GM12872 (cell line): ENCODE measurements at regions not wholly inside any gene's neighbourhood (a gene's known extent, or its start where the extent isn't known, plus 50 kb on each side); places are given as distances from the start of the nearest gene placed in this dataset.

Experiments used
- TF ChIP-seq, protein P1 (sequence below): IDR thresholded peaks from 3 replicates; pipeline ENCODE4 v1.5.1; 2011; ENCODE audit warnings: low read depth, mild to moderate bottlenecking, low read length, moderate library complexity; ENCODE audit not compliant: insufficient read depth

DNA sequence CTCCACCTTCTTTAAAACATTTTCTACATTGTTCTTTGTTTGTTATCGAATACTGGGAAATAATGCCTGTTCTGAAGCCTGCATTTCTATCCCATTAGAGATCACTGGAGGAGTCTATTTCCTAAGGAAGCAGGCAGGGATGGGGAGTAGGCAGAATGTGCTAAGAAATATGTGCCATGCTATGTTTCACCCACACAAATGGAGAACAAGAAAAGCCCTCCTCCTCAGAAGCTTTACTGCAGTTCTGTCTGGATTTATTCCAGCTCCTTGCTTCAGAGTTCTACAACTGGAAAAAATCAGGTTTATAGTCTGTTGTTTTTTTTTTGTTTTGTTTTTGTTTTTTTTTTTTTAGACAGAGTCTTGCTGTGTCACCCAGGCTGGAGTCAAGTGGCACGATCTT is 825.1 kb downstream of the SLC4A3 start:
- TF ChIP-seq, protein P1, sequence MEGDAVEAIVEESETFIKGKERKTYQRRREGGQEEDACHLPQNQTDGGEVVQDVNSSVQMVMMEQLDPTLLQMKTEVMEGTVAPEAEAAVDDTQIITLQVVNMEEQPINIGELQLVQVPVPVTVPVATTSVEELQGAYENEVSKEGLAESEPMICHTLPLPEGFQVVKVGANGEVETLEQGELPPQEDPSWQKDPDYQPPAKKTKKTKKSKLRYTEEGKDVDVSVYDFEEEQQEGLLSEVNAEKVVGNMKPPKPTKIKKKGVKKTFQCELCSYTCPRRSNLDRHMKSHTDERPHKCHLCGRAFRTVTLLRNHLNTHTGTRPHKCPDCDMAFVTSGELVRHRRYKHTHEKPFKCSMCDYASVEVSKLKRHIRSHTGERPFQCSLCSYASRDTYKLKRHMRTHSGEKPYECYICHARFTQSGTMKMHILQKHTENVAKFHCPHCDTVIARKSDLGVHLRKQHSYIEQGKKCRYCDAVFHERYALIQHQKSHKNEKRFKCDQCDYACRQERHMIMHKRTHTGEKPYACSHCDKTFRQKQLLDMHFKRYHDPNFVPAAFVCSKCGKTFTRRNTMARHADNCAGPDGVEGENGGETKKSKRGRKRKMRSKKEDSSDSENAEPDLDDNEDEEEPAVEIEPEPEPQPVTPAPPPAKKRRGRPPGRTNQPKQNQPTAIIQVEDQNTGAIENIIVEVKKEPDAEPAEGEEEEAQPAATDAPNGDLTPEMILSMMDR, result no peak

DNA sequence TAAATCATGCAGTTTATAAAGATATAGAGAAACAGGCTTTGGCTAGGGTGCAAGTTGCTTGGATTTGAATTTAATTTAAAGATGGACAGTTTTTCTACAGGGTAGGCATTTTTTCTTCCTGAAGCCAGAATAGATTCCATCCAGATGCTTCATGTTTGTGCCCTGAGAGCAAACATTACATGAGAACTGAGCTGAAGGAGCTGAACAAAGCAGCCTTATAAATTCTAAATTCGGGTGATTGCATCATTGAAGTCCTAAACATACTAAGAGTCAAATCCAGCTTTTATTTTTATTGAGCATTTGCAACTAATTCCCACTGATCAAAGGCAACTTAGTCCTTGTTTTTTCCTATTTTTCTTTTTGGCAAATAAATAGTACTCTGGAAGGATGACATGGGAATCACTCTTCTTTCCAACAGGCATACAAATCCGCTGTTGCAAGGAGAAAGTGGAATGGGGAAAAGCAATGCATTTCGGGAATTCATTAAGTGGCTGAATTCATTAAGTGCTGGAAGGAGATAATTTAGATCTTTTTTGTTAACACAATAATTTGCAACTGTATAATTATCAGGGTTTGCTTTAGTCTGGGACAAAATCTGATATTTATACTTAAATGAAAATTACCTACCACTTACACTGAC is 828.0 kb downstream of the SLC4A3 start:
- TF ChIP-seq, protein P1, result no peak

DNA sequence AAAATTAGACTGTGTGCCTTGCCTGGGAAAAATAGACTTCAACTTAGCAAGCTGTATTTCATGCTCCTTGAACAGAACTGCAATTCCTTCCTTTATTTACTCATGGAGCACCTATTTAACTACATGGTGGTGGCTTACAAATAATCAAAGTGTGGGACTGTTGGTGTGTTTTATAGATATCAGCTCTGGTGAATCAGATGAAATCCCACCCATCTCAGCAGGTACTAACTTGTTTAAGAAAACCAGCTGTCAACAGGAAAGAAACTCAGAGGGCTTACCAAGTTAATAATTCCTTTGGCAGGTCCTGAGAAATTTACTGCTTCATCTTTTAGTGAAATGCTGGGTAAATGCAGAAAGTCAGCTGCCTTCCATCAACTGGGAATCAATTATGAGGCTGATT is 830.6 kb downstream of the SLC4A3 start:
- TF ChIP-seq, protein P1, result no peak

DNA sequence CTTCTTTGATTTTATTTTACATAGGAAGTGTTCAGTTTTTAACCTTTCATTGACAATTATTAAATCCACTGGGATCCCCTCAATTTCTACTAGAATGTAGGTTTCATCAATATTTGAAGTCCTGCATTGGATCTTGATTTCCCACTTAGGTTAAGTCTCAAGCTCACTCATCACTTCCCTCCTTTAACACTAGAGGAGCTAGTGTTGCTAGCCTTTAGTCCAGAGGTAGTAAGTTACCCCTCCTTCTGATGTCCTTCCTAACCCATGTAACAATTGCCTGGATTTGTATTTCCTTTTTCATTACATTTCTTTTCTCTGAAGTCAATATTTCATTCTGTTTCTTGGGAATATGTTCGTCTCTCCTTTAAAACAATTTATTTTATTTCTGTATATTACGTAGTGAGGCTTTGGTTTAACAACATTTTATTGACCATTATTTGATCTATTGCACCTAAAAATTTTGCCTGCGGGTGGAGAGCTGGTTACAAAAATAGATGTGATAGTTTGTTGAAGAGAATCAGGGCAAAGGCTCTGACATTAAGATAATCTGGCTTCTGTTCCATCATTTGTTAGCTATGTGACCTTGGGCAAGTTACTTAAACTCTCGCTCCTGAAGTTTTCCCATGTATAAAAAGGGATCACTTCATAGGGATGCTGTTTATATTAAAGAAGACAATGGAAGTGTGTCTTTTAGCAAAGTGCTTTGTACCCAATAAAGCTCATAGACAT is 833.0 kb downstream of the SLC4A3 start:
- TF ChIP-seq, protein P1, result 0 out of 3 replicates have a peak, but pooled peaks have one; percentile 34

DNA sequence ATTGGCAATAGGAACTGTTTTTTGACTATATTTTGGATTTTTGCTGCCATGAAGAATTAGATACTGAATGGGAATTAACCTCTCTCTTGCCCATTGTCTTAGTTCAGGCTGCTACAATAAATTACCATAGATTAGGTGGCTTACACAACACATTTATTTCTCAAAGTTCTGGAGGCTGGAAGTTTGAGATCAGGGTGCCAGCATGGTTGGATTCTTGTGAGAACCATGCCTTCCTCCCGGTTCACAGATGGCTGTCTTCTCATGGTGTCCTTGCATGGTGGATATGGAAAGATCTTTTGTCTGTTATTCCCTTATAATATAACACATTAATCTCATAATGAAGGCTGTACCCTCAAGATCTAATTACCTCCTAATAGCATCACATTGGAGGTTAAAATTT is 836.4 kb downstream of the SLC4A3 start:
- TF ChIP-seq, protein P1, result no peak

DNA sequence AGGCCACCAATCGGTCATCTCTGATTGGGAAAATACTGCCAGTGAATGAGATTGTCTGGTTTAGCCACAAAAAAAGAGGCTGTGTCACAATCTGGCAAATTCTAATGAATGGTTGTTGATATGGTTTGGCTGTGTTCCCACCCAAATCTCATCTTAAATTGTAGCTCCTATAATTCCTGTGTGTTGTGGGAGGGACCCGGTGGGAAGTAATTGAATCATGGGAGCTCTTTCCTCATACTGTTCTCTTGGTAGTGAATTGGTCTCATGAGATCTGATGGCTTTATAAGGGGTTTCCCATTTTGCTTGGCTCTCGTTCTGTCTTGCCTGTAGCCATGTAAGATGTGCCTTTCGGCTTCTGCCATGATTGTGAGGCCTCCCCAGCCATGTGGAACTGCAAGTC is 838.3 kb downstream of the SLC4A3 start:
- TF ChIP-seq, protein P1, result no peak

DNA sequence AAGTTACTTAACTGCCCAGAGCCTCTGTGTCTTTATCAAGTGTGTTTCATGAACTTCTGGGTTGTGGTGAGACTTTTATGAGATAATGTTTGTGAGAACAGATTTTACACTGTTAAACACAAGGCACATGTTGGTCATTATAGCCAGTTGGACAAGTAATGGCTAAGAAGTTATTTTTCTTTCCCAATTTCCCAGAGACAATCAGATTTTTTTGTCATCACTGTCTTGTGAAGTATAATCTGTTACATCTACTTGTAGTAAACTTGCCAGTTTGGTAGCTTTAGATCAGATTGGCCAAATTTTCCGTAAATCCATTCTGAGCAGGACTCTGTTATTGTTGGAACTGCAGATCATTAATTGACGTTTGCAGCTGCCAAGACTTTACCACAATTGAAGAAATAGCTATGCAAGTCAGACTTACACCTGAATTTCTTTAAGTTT is 838.8 kb downstream of the SLC4A3 start:
- TF ChIP-seq, protein P1, result no peak
